HCT116 (cell line): ENCODE measurements at regions not wholly inside any gene's neighbourhood (a gene's known extent, or its start where the extent isn't known, plus 50 kb on each side); places are given as distances from the start of the nearest gene placed in this dataset.

Experiments
- ATAC-seq: fragments of 200-7000 bp; cut with Tn5 transposase; 2 replicates; pipeline ENCODE4 v1.9.1; 2020; ENCODE audit warnings: mild to moderate bottlenecking, moderate library complexity
- BruUV-seq: library from RNA; stranded (reverse); fragments of 400-500 nt; replicated peaks from 2 replicates; lab custom pipeline; 2021; lab: Mats Ljungman, UMichigan
- CTCF ChIA-PET: fragments of 300-600 bp; sonication (Branson Sonifier 250); formaldehyde crosslinking; loops from one replicate; lab custom pipeline; 2021; ENCODE audit warnings: antibody characterized with exemption; lab: Charles Lee
- POLR2A ChIA-PET: fragments of 300-600, 350-600 bp; sonication (Branson Sonifier 250); formaldehyde crosslinking; loops from one replicate; lab custom pipeline; 2021; ENCODE audit warnings: antibody characterized with exemption; lab: Charles Lee
- RAD21 ChIA-PET, 2 experiments: fragments of 300-600 bp; sonication (Branson Sonifier 250); formaldehyde crosslinking; loops; one replicate each; lab custom pipeline; 2023; ENCODE audit warnings: low total read pairs in 2 of 2; ENCODE audit not compliant: uncharacterized antibody in 2 of 2, unreplicated experiment in 2 of 2, low non-redundant PET in 1 of 2; lab: Charles Lee
- DNase-seq: peaks from one replicate; pipeline ENCODE4 v3.0.0-alpha.2; 2010; ENCODE audit warnings: low read depth, low spot score
- H2AFZ ChIP-seq: fragments of 200-600 bp; shearing (Covaris generic), sonication (generic); 2 replicates; pipeline ENCODE4 v1.6.1; 2017; ENCODE audit warnings: low read depth, mixed run types, mixed read lengths, antibody characterized with exemption, low read length; ENCODE audit not compliant: poor library complexity, severe bottlenecking
- H3K27ac ChIP-seq: 2 replicates; pipeline ENCODE4 v1.5.1; 2012; ENCODE audit warnings: low read depth, low read length
- H3K27me3 ChIP-seq: fragments of 200-600 bp; sonication (generic); 2 replicates; pipeline ENCODE4 v1.6.1; 2016; ENCODE audit warnings: mixed run types, low read length, mixed read lengths; ENCODE audit not compliant: insufficient read depth
- H3K36me3 ChIP-seq, 2 experiments: fragments of 200-500 bp in 1 of 2; fragments of 200-600 bp in 1 of 2; sonication (Bioruptor generic) in 1 of 2; sonication (generic) in 1 of 2; 2 replicates each; pipeline versions ENCODE4 v1.5.1 to v1.6.1; 2014 to 2016; ENCODE audit warnings: low read length in 2 of 2, inconsistent platforms in 1 of 2, mixed read lengths in 1 of 2, mixed run types in 1 of 2; ENCODE audit not compliant: insufficient read depth in 2 of 2, control insufficient read depth in 1 of 2
- H3K4me1 ChIP-seq, 2 experiments: fragments of 200-600 bp in 1 of 2; sonication (generic) in 1 of 2; 2 replicates each; pipeline versions ENCODE4 v1.5.1 to v1.6.1; 2012 to 2017; ENCODE audit warnings: low read length in 2 of 2, inconsistent platforms in 1 of 2, mild to moderate bottlenecking in 1 of 2, mixed read lengths in 1 of 2, mixed run types in 1 of 2, moderate library complexity in 1 of 2; ENCODE audit not compliant: insufficient read depth in 2 of 2, control insufficient read depth in 1 of 2
- H3K4me2 ChIP-seq: fragments of 200-600 bp; sonication (generic); 2 replicates; pipeline ENCODE4 v1.6.1; 2017; ENCODE audit warnings: mixed run types, low read length, mixed read lengths
- H3K4me3 ChIP-seq, 2 experiments: fragments of 200-600 bp in 1 of 2; sonication (generic) in 1 of 2; replicated peaks in 1 of 2; 2 replicates each; pipeline ENCODE4 v1.5.1; 2011 to 2016; ENCODE audit warnings: low read length in 2 of 2, control low read depth in 1 of 2, low read depth in 1 of 2, mild to moderate bottlenecking in 1 of 2, mixed read lengths in 1 of 2, mixed run types in 1 of 2
- H3K79me2 ChIP-seq: fragments of 200-600 bp; sonication (generic); 2 replicates; pipeline ENCODE4 v1.6.1; 2017; ENCODE audit warnings: mild to moderate bottlenecking, mixed run types, low read length, moderate library complexity, mixed read lengths; ENCODE audit not compliant: insufficient read depth
- H3K9ac ChIP-seq: fragments of 200-600 bp; sonication (generic); 2 replicates; pipeline ENCODE4 v1.6.1; 2016; ENCODE audit warnings: low read length, mixed read lengths
- H3K9me2 ChIP-seq: fragments of 200-600 bp; sonication (generic), shearing (Covaris generic); 2 replicates; pipeline ENCODE4 v1.6.1; 2017; ENCODE audit warnings: mixed run types, mild to moderate bottlenecking, moderate library complexity; ENCODE audit not compliant: insufficient read depth
- H3K9me3 ChIP-seq, 2 experiments: fragments of 200-500 bp in 1 of 2; fragments of 200-600 bp in 1 of 2; sonication (Bioruptor generic) in 1 of 2; sonication (generic) in 1 of 2; 2 replicates each; pipeline ENCODE4 v1.6.1; 2014 to 2017; ENCODE audit warnings: low read length in 2 of 2, mixed read lengths in 2 of 2, inconsistent platforms in 1 of 2, low read depth in 1 of 2, mild to moderate bottlenecking in 1 of 2, mixed run types in 1 of 2, moderate library complexity in 1 of 2; ENCODE audit not compliant: control insufficient read depth in 1 of 2, insufficient read depth in 1 of 2
- H4K20me1 ChIP-seq: fragments of 200-600 bp; sonication (generic), shearing (Covaris generic); 2 replicates; pipeline ENCODE4 v1.6.1; 2017; ENCODE audit warnings: mixed run types, mild to moderate bottlenecking, moderate library complexity; ENCODE audit not compliant: insufficient read depth
- EZH2phosphoT487 ChIP-seq: fragments of 200-600 bp; IDR thresholded peaks from 2 replicates; pipeline ENCODE4 v1.6.1; 2018; ENCODE audit warnings: antibody characterized with exemption, borderline replicate concordance
- JUND ChIP-seq: IDR thresholded peaks from 2 replicates; pipeline ENCODE4 v1.6.1; 2012
- POLR2A ChIP-seq: IDR thresholded peaks from 2 replicates; pipeline ENCODE4 v1.7.0; 2011; ENCODE audit warnings: borderline replicate concordance; ENCODE audit not compliant: insufficient read depth, insufficient read length; ENCODE audit errors: extremely low read depth
- POLR2AphosphoS5 ChIP-seq: IDR thresholded peaks from 2 replicates; pipeline ENCODE4 v1.6.1; 2011; ENCODE audit warnings: mild to moderate bottlenecking, low read depth, low read length, moderate library complexity
- RAD21 ChIP-seq: IDR thresholded peaks from 2 replicates; pipeline ENCODE4 v1.6.1; 2012; ENCODE audit warnings: low read depth, mild to moderate bottlenecking
- SIN3A ChIP-seq: IDR thresholded peaks from 2 replicates; pipeline ENCODE4 v1.6.1; 2012; ENCODE audit warnings: low read depth
- ZBTB33 ChIP-seq: IDR thresholded peaks from 2 replicates; pipeline ENCODE4 v1.6.1; 2011; ENCODE audit warnings: mild to moderate bottlenecking, low read length, moderate library complexity; ENCODE audit not compliant: insufficient replicate concordance; ENCODE audit errors: extremely low read depth
- ZFX ChIP-seq: fragments of 450-650 bp; IDR thresholded peaks from 2 replicates; pipeline ENCODE4 v1.6.1; 2017
- ZNF274 ChIP-seq: fragments of 200-500 bp; sonication (Bioruptor generic); IDR thresholded peaks from 2 replicates; pipeline ENCODE4 v1.6.1; 2014; ENCODE audit warnings: mild to moderate bottlenecking, low read depth, low read length, inconsistent platforms
- intact Hi-C: fragments of 100-400 bp; cut with micrococcal nuclease; formaldehyde crosslinking; loops from 2 replicates; pipeline ENCODE4 v1.10.0; 2022

GRCh38 chr2:181789827-181790448, 101.6 kb upstream of the ITPRID2 start:
- CTCF ChIA-PET, result no interaction called here
- Histone ChIP-seq H3K27ac (peak overlapping the region; percentile 92), H3K4me2 (peak overlapping the region; percentile 60)

More at GRCh38 chr2:181789827-181790448, 101.6 kb upstream of the ITPRID2 start:
- Histone ChIP-seq H2AFZ (no peak overlapping the region), H3K4me3 (peak overlapping the region in 1 of 2 experiments; percentile 14; a peak in 1 of 4 replicates), H3K9ac (peak overlapping the region; percentile 71), H3K4me1 (peaks cover 64 to 79% of the 10 kb centered on the region in 2 experiments), H3K9me3 (no peaks in the 10 kb centered on the region), H3K36me3 (peaks cover 0 to 21% of the 10 kb centered on the region in 2 experiments; a peak in 2 of 4 replicates), H4K20me1 (no peaks in the 10 kb centered on the region), H3K9me2 (no peaks in the 10 kb centered on the region), H3K79me2 (peaks cover 20% of the 10 kb centered on the region), H3K27me3 (no peaks in the 10 kb centered on the region)
- no peak for DNase-seq
- ChIA-PET RAD21 (interaction anchor here in 1 of 2 experiments (0.6 kb wide), 1 partner anchor 47 kb away, joined by 3 read pairs; no protein-coding TSS in a partner anchor), POLR2A (interaction anchor here (0.6 to 4.3 kb wide), 15 partner anchors 9 to 171 kb away, joined by 3 to 23 read pairs (median 5); partner anchors contain the start of gene ITPRID2)
- no TSS peak for BruUV-seq
- TF ChIP-seq RAD21 (no peak), SIN3A (no peak), EZH2phosphoT487 (no peak), ZFX (no peak), ZBTB33 (no peak), ZNF274 (no peak), POLR2AphosphoS5 (peak; percentile 42; the same call in 1 of the 2 replicates), POLR2A (no peak), JUND (no peak)
- intact Hi-C loops, result loop anchor here (2.0 kb wide), 2 partner anchors 21 to 101 kb away; partner anchors contain the start of gene ITPRID2
- ATAC-seq, result peak; percentile 21
